ENCODE measurements at regions not wholly inside any gene's neighbourhood (a gene's known extent, or its start where the extent isn't known, plus 50 kb on each side); places are given as distances from the start of the nearest gene placed in this dataset.

- Mint-ChIP-seq H3K4me3 (no peak overlapping the region), H3K9me3 (peaks cover 7 to 18% (median 15%) of the 10 kb centered on the region in 3 donors), H3K27me3 (peaks cover 0 to 2% of the 10 kb centered on the region in 2 donors), H3K36me3 (no peaks in the 10 kb centered on the region), H3K27ac (peak overlapping the region in 1 of 2 donors; percentile 17), H3K4me1 (peaks cover 3 to 8% (median 6%) of the 10 kb centered on the region in 3 donors)
- CTCF ChIA-PET = no interaction called here
- ATAC-seq (replicated peaks in 1 of 4) = no peak
- Histone ChIP-seq H3K27ac (ENCODE audit: low read length) (no peak overlapping the region), H3K4me3 (ENCODE audit: control insufficient read depth in 1 of 2, extremely low read depth in 1 of 2, low read length in 1 of 2) (no peak overlapping the region), H3K36me3 (ENCODE audit: control insufficient read depth in 2 of 2, extremely low read depth in 1 of 2, insufficient read depth in 1 of 2, low read length in 1 of 2) (no peaks in the 10 kb centered on the region), H3K27me3 (replicated peaks in 1 of 2; ENCODE audit: control insufficient read depth in 2 of 2, extremely low read depth in 1 of 2, insufficient read depth in 2 of 2, low read length in 1 of 2) (no peaks in the 10 kb centered on the region), H3K4me1 (ENCODE audit: control insufficient read depth in 1 of 2, extremely low read depth in 1 of 2, insufficient read depth in 2 of 2, low read length in 2 of 2) (peaks cover 0 to 4% of the 10 kb centered on the region in 2 experiments), H3K9me3 (no peaks in the 10 kb centered on the region)
- whole genome bisulfite sequencing (ENCODE audit: insufficient coverage) = 100% methylated on average over 1 of the region's 2 CpGs
- POLR2A ChIA-PET = no interaction called here
- DNase-seq = no peak
Measured at GRCh38 chr20:60295214-60295613, 337.0 kb downstream of the CDH26 start.

DNA sequence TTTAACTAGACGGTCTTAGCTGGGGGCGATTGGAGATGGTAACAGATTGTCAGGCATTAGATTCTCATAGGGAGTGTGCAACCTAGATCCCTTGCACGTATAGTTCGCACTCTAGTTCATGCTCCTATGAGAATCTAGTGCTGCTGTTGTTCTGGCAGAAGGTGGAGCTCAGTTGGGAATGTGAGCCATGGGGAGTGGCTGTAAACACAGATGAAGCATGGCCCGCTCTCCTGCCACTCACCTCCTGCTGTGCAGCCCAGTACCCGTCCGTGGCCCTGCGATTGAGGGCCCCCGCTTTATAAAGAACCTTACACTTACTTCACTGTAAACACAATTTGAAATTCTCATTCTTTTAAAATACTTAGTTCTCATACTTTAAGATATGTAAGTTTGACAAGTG is 339.4 kb downstream of the CDH26 start:
- Mint-ChIP-seq H3K9me3 (no peaks in the 10 kb centered on the region), H3K4me3 (no peak overlapping the region), H3K27ac (no peak overlapping the region), H3K27me3 (peaks cover 0 to 2% of the 10 kb centered on the region in 2 donors), H3K36me3 (no peaks in the 10 kb centered on the region), H3K4me1 (peaks cover 0 to 12% (median 3%) of the 10 kb centered on the region in 3 donors)
- Histone ChIP-seq H3K36me3 (ENCODE audit: control insufficient read depth in 2 of 2, extremely low read depth in 1 of 2, insufficient read depth in 1 of 2, low read length in 1 of 2) (no peaks in the 10 kb centered on the region), H3K4me3 (ENCODE audit: control insufficient read depth in 1 of 2, extremely low read depth in 1 of 2, low read length in 1 of 2) (no peak overlapping the region), H3K9me3 (no peaks in the 10 kb centered on the region), H3K27me3 (replicated peaks in 1 of 2; ENCODE audit: control insufficient read depth in 2 of 2, extremely low read depth in 1 of 2, insufficient read depth in 2 of 2, low read length in 1 of 2) (no peaks in the 10 kb centered on the region), H3K27ac (ENCODE audit: low read length) (no peak overlapping the region), H3K4me1 (ENCODE audit: control insufficient read depth in 1 of 2, extremely low read depth in 1 of 2, insufficient read depth in 2 of 2, low read length in 2 of 2) (peaks cover 0 to 4% of the 10 kb centered on the region in 2 experiments)
- ATAC-seq (replicated peaks in 1 of 4) (no peak), DNase-seq (no peak)
- POLR2A ChIA-PET = no interaction called here
- WGBS (ENCODE audit: insufficient coverage) = 100% methylated on average over 2 of the region's 9 CpGs
- CTCF ChIA-PET = no interaction called here

DNA sequence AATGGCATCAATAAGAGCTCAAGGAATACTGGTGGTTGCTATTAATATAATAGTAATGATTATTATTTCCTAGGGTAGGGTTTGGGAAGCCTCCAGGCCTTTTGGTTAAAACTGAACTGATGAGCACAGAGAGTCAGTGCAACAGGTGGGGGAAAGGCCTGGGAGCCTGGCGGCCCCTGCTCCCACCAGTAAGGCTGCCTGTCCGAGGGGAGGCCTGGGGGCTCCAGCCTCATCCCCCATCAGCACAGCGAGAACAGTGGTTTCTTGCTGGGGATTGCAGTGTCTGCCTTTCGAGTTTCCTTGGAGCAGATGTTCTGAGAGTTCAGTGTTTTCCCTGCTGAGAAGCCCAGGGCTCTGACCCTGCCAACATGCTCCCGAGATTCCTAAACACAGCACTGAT is 340.4 kb downstream of the CDH26 start:
- no peaks in the 10 kb centered on the region for H3K27me3 ChIP-seq (replicated peaks in 1 of 2; ENCODE audit: control insufficient read depth in 2 of 2, extremely low read depth in 1 of 2, insufficient read depth in 2 of 2, low read length in 1 of 2)
- no peaks in the 10 kb centered on the region for H3K36me3 ChIP-seq (ENCODE audit: control insufficient read depth in 2 of 2, extremely low read depth in 1 of 2, insufficient read depth in 1 of 2, low read length in 1 of 2)
- peaks cover 0 to 4% of the 10 kb centered on the region in 2 experiments for H3K4me1 ChIP-seq (ENCODE audit: control insufficient read depth in 1 of 2, extremely low read depth in 1 of 2, insufficient read depth in 2 of 2, low read length in 2 of 2)
- Mint-ChIP-seq H3K9me3 (no peaks in the 10 kb centered on the region), H3K27ac (no peak overlapping the region), H3K27me3 (peaks cover 0 to 2% of the 10 kb centered on the region in 2 donors), H3K4me1 (peaks cover 0 to 12% (median 3%) of the 10 kb centered on the region in 3 donors), H3K4me3 (no peak overlapping the region), H3K36me3 (no peaks in the 10 kb centered on the region)
- H3K27ac ChIP-seq (ENCODE audit: low read length) = no peak overlapping the region
- DNase-seq = no peak
- WGBS (ENCODE audit: insufficient coverage) = 71% methylated on average over 5 of the region's 5 CpGs
- no peaks in the 10 kb centered on the region for H3K9me3 ChIP-seq
- no peak for ATAC-seq (replicated peaks in 1 of 4)
- ChIA-PET CTCF (no interaction called here), POLR2A (no interaction called here)
- no peak overlapping the region for H3K4me3 ChIP-seq (ENCODE audit: control insufficient read depth in 1 of 2, extremely low read depth in 1 of 2, low read length in 1 of 2)

- H3K27ac ChIP-seq (ENCODE audit: low read length) = no peak overlapping the region
- DNase-seq (no peak), ATAC-seq (replicated peaks in 1 of 4) (no peak)
- no peaks in the 10 kb centered on the region for H3K27me3 ChIP-seq (replicated peaks in 1 of 2; ENCODE audit: control insufficient read depth in 2 of 2, extremely low read depth in 1 of 2, insufficient read depth in 2 of 2, low read length in 1 of 2)
- Mint-ChIP-seq H3K36me3 (no peaks in the 10 kb centered on the region), H3K27me3 (peaks cover 0 to 4% of the 10 kb centered on the region in 2 donors), H3K4me3 (no peak overlapping the region), H3K27ac (no peak overlapping the region), H3K9me3 (no peaks in the 10 kb centered on the region), H3K4me1 (peaks cover 0 to 4% (median 0%) of the 10 kb centered on the region in 3 donors)
- POLR2A ChIA-PET = no interaction called here
- WGBS (ENCODE audit: insufficient coverage) = 88% methylated on average over 9 of the region's 12 CpGs
- no peaks in the 10 kb centered on the region for H3K4me1 ChIP-seq (ENCODE audit: control insufficient read depth in 1 of 2, extremely low read depth in 1 of 2, insufficient read depth in 2 of 2, low read length in 2 of 2)
- H3K36me3 ChIP-seq (ENCODE audit: control insufficient read depth in 2 of 2, extremely low read depth in 1 of 2, insufficient read depth in 1 of 2, low read length in 1 of 2) = no peaks in the 10 kb centered on the region
- no peak overlapping the region for H3K4me3 ChIP-seq (ENCODE audit: control insufficient read depth in 1 of 2, extremely low read depth in 1 of 2, low read length in 1 of 2)
- CTCF ChIA-PET = no interaction called here
- no peaks in the 10 kb centered on the region for H3K9me3 ChIP-seq
Measured at GRCh38 chr20:60299951-60300350, 341.7 kb downstream of the CDH26 start.

GRCh38 chr20:60300374-60300773 is 342.2 kb downstream of the CDH26 start:
- Mint-ChIP-seq H3K36me3 (no peaks in the 10 kb centered on the region), H3K4me1 (peaks cover 0 to 4% (median 0%) of the 10 kb centered on the region in 3 donors), H3K27me3 (peaks cover 0 to 4% of the 10 kb centered on the region in 2 donors), H3K9me3 (no peaks in the 10 kb centered on the region), H3K27ac (peak overlapping the region in 1 of 2 donors; percentile 68), H3K4me3 (no peak overlapping the region)
- ChIA-PET CTCF (no interaction called here), POLR2A (interaction anchor here in 1 of 2 donors (0.6 kb wide), 1 partner anchor 128 kb away, joined by 3 read pairs; no protein-coding TSS in a partner anchor)
- H3K27me3 ChIP-seq (replicated peaks in 1 of 2; ENCODE audit: control insufficient read depth in 2 of 2, extremely low read depth in 1 of 2, insufficient read depth in 2 of 2, low read length in 1 of 2) = no peaks in the 10 kb centered on the region
- DNase-seq (no peak), ATAC-seq (replicated peaks in 1 of 4) (no peak)
- no peaks in the 10 kb centered on the region for H3K4me1 ChIP-seq (ENCODE audit: control insufficient read depth in 1 of 2, extremely low read depth in 1 of 2, insufficient read depth in 2 of 2, low read length in 2 of 2)
- H3K4me3 ChIP-seq (ENCODE audit: control insufficient read depth in 1 of 2, extremely low read depth in 1 of 2, low read length in 1 of 2) = no peak overlapping the region
- no peaks in the 10 kb centered on the region for H3K9me3 ChIP-seq
- no peak overlapping the region for H3K27ac ChIP-seq (ENCODE audit: low read length)
- WGBS (ENCODE audit: insufficient coverage) = 39% methylated on average over 3 of the region's 3 CpGs
- no peaks in the 10 kb centered on the region for H3K36me3 ChIP-seq (ENCODE audit: control insufficient read depth in 2 of 2, extremely low read depth in 1 of 2, insufficient read depth in 1 of 2, low read length in 1 of 2)

DNA sequence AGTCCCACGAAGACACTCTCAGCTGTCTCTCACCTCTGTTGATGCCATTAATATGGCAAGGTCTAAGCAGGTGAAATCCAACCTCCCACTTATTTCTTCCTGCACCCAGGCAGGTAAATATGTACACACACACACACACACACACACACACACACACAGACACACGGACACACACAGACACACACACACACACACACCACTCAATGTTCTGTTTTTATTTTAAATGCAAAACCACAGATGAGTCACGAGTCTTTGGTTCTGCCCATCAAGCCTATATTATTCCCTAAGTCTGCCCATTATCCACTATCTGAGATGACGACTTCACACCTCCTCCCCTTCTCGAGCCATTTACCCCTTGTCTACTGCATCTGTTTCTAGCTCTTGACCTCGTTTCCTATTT is 344.7 kb downstream of the CDH26 start:
- ChIA-PET POLR2A (no interaction called here), CTCF (no interaction called here)
- Histone ChIP-seq H3K4me3 (ENCODE audit: control insufficient read depth in 1 of 2, extremely low read depth in 1 of 2, low read length in 1 of 2) (no peak overlapping the region), H3K27me3 (replicated peaks in 1 of 2; ENCODE audit: control insufficient read depth in 2 of 2, extremely low read depth in 1 of 2, insufficient read depth in 2 of 2, low read length in 1 of 2) (no peaks in the 10 kb centered on the region), H3K27ac (ENCODE audit: low read length) (no peak overlapping the region), H3K36me3 (ENCODE audit: control insufficient read depth in 2 of 2, extremely low read depth in 1 of 2, insufficient read depth in 1 of 2, low read length in 1 of 2) (no peaks in the 10 kb centered on the region), H3K4me1 (ENCODE audit: control insufficient read depth in 1 of 2, extremely low read depth in 1 of 2, insufficient read depth in 2 of 2, low read length in 2 of 2) (no peaks in the 10 kb centered on the region), H3K9me3 (no peaks in the 10 kb centered on the region)
- Mint-ChIP-seq H3K27ac (no peak overlapping the region), H3K36me3 (no peaks in the 10 kb centered on the region), H3K27me3 (peaks cover 0 to 2% of the 10 kb centered on the region in 2 donors), H3K4me1 (peaks cover 0 to 4% (median 0%) of the 10 kb centered on the region in 3 donors), H3K9me3 (no peaks in the 10 kb centered on the region), H3K4me3 (no peak overlapping the region)
- ATAC-seq (replicated peaks in 1 of 4) = no peak
- WGBS (ENCODE audit: insufficient coverage) = 63% methylated on average over 5 of the region's 6 CpGs
- no peak for DNase-seq

DNA sequence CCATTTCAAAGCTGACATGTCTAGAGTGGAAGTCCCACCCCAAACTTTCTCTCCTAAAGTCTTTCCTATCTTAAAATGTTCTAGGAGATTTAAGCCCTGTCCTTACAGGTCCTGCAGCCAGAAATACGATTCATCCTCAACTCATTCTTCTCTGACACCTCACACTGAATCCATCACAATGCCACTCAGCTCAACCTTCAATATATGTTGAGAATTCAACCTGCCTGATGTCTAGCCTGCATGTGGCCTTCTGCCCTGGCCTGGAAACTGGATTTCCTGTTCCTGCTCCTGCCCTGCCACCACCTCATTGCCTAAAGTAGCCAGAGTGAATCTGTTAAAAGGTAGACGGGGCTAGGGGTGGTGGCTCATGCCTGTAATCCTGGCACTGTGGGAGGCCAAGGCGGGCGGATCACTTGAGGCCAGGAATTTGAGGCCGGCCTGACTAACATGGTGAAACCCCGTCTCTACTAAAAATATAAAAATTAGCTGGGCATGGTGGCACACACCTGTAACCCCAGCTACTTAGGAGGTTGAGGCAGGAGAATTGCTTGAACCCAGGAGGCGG is 345.9 kb downstream of the CDH26 start:
- no peaks in the 10 kb centered on the region for H3K36me3 ChIP-seq (ENCODE audit: control insufficient read depth in 2 of 2, extremely low read depth in 1 of 2, insufficient read depth in 1 of 2, low read length in 1 of 2)
- DNase-seq (no peak), ATAC-seq (replicated peaks in 1 of 4) (no peak)
- POLR2A ChIA-PET = no interaction called here
- H3K4me3 ChIP-seq (ENCODE audit: control insufficient read depth in 1 of 2, extremely low read depth in 1 of 2, low read length in 1 of 2) = no peak overlapping the region
- H3K4me1 ChIP-seq (ENCODE audit: control insufficient read depth in 1 of 2, extremely low read depth in 1 of 2, insufficient read depth in 2 of 2, low read length in 2 of 2) = no peaks in the 10 kb centered on the region
- Mint-ChIP-seq H3K4me1 (peaks cover 0 to 4% (median 0%) of the 10 kb centered on the region in 3 donors), H3K4me3 (no peak overlapping the region), H3K36me3 (no peaks in the 10 kb centered on the region), H3K9me3 (no peaks in the 10 kb centered on the region), H3K27me3 (peaks cover 0 to 4% of the 10 kb centered on the region in 2 donors), H3K27ac (no peak overlapping the region)
- CTCF ChIA-PET = no interaction called here
- WGBS (ENCODE audit: insufficient coverage) = 86% methylated on average over 4 of the region's 7 CpGs
- H3K9me3 ChIP-seq = no peaks in the 10 kb centered on the region
- H3K27ac ChIP-seq (ENCODE audit: low read length) = no peak overlapping the region
- no peaks in the 10 kb centered on the region for H3K27me3 ChIP-seq (replicated peaks in 1 of 2; ENCODE audit: control insufficient read depth in 2 of 2, extremely low read depth in 1 of 2, insufficient read depth in 2 of 2, low read length in 1 of 2)

Measured in T-cell (primary cell).